Natural killer cell treated with Interleukin-12 subunit alpha and Interleukin-12 subunit beta and Interleukin-15 and Interleukin-18, amount 100 ng/mL, for 72 hours (primary cell): ENCODE measurements at regions not wholly inside any gene's neighbourhood (a gene's known extent, or its start where the extent isn't known, plus 50 kb on each side); places are given as distances from the start of the nearest gene placed in this dataset.

Experiments
- ATAC-seq, 2 donors: fragments of 150-1000 bp; cut with Tn5 transposase in 1 of 2; sonication (Bioruptor Pico), chemical (Tn5 transposase) in 1 of 2; 2 replicates each; pipeline ENCODE4 v1.10.0; 2021
- DNase-seq: peaks from one replicate; pipeline ENCODE4 v3.0.0; 2022; ENCODE audit warnings: low spot score
- H3K27ac Mint-ChIP-seq, 2 donors: 1 replicate in 1 of 2; 2 replicates in 1 of 2; pipeline ENCODE4 v1.8.0; 2022; ENCODE audit warnings: mixed read lengths in 2 of 2, mild to moderate bottlenecking in 1 of 2, moderate library complexity in 1 of 2
- H3K27me3 Mint-ChIP-seq, 2 donors: 1 replicate in 1 of 2; 2 replicates in 1 of 2; pipeline ENCODE4 v1.8.0; 2022; ENCODE audit warnings: mixed read lengths in 2 of 2
- H3K36me3 Mint-ChIP-seq: one replicate; pipeline ENCODE4 v1.8.0; 2022; ENCODE audit warnings: mixed read lengths
- H3K4me1 Mint-ChIP-seq, 2 donors: 1 replicate in 1 of 2; 2 replicates in 1 of 2; pipeline ENCODE4 v1.8.0; 2022; ENCODE audit warnings: low read depth in 2 of 2, mixed read lengths in 2 of 2, mild to moderate bottlenecking in 1 of 2
- H3K4me3 Mint-ChIP-seq: one replicate; pipeline ENCODE4 v1.8.0; 2022; ENCODE audit warnings: mixed read lengths
- H3K9me3 Mint-ChIP-seq: 2 replicates; pipeline ENCODE4 v1.8.0; 2022; ENCODE audit warnings: mixed read lengths

GRCh38 chr2:81078631-81079030 is 774.1 kb upstream of the LRRTM1 start:
- Mint-ChIP-seq H3K4me3 (no peak overlapping the region), H3K27me3 (no peaks in the 10 kb centered on the region), H3K27ac (no peak overlapping the region), H3K36me3 (peaks cover 4% of the 10 kb centered on the region), H3K4me1 (no peaks in the 10 kb centered on the region), H3K9me3 (peaks cover 19% of the 10 kb centered on the region)
- ATAC-seq (no peak), DNase-seq (no peak)

GRCh38 chr2:81078102-81078501 is 773.5 kb upstream of the LRRTM1 start:
- no peak for DNase-seq
- Mint-ChIP-seq H3K9me3 (peaks cover 19% of the 10 kb centered on the region), H3K36me3 (peaks cover 4% of the 10 kb centered on the region), H3K4me1 (no peaks in the 10 kb centered on the region), H3K27me3 (no peaks in the 10 kb centered on the region), H3K27ac (no peak overlapping the region), H3K4me3 (no peak overlapping the region)
- ATAC-seq = no peak

- no peak for DNase-seq
- no peak for ATAC-seq
- Mint-ChIP-seq H3K27me3 (no peaks in the 10 kb centered on the region), H3K4me3 (no peak overlapping the region), H3K4me1 (no peaks in the 10 kb centered on the region), H3K27ac (no peak overlapping the region), H3K9me3 (peaks cover 22% of the 10 kb centered on the region), H3K36me3 (peaks cover 4% of the 10 kb centered on the region)
Measured at GRCh38 chr2:81077396-81077795, 772.8 kb upstream of the LRRTM1 start.

GRCh38 chr2:81073412-81073811 is 768.9 kb upstream of the LRRTM1 start:
- Mint-ChIP-seq H3K4me1 (no peaks in the 10 kb centered on the region), H3K4me3 (no peak overlapping the region), H3K27me3 (no peaks in the 10 kb centered on the region), H3K36me3 (no peaks in the 10 kb centered on the region), H3K9me3 (peaks cover 14% of the 10 kb centered on the region), H3K27ac (no peak overlapping the region)
- ATAC-seq (no peak), DNase-seq (no peak)

- Mint-ChIP-seq H3K9me3 (peaks cover 17% of the 10 kb centered on the region), H3K36me3 (peaks cover 6% of the 10 kb centered on the region), H3K27me3 (no peaks in the 10 kb centered on the region), H3K27ac (no peak overlapping the region), H3K4me1 (no peaks in the 10 kb centered on the region), H3K4me3 (no peak overlapping the region)
- ATAC-seq (no peak), DNase-seq (no peak)
Measured at GRCh38 chr2:81068144-81068543, 763.6 kb upstream of the LRRTM1 start.

GRCh38 chr2:81061016-81061415 is 756.5 kb upstream of the LRRTM1 start:
- H3K27me3 Mint-ChIP-seq = no peaks in the 10 kb centered on the region
- ATAC-seq (no peak), DNase-seq (no peak)
- peaks cover 13% of the 10 kb centered on the region for H3K9me3 Mint-ChIP-seq
- peaks cover 6% of the 10 kb centered on the region for H3K36me3 Mint-ChIP-seq
- no peaks in the 10 kb centered on the region for H3K4me1 Mint-ChIP-seq
- H3K4me3 Mint-ChIP-seq = no peak overlapping the region
- no peak overlapping the region for H3K27ac Mint-ChIP-seq

- Mint-ChIP-seq H3K27me3 (no peaks in the 10 kb centered on the region), H3K4me3 (no peak overlapping the region), H3K4me1 (no peaks in the 10 kb centered on the region), H3K36me3 (peaks cover 16% of the 10 kb centered on the region), H3K27ac (no peak overlapping the region), H3K9me3 (peaks cover 31% of the 10 kb centered on the region)
- no peak for ATAC-seq
- DNase-seq = no peak
Measured at GRCh38 chr2:81050580-81051095, 746.1 kb upstream of the LRRTM1 start.

- DNase-seq = no peak
- ATAC-seq = no peak
- H3K9me3 Mint-ChIP-seq = peaks cover 21% of the 10 kb centered on the region
- no peaks in the 10 kb centered on the region for H3K27me3 Mint-ChIP-seq
- H3K36me3 Mint-ChIP-seq = peaks cover 1% of the 10 kb centered on the region
- no peaks in the 10 kb centered on the region for H3K4me1 Mint-ChIP-seq
- H3K4me3 Mint-ChIP-seq = no peak overlapping the region
- no peak overlapping the region for H3K27ac Mint-ChIP-seq
Measured at GRCh38 chr2:81043681-81044080, 739.1 kb upstream of the LRRTM1 start.

GRCh38 chr2:81007104-81007503 is 702.6 kb upstream of the LRRTM1 start:
- Mint-ChIP-seq H3K27ac (no peak overlapping the region), H3K9me3 (peaks cover 10% of the 10 kb centered on the region), H3K4me3 (no peak overlapping the region), H3K36me3 (peaks cover 6% of the 10 kb centered on the region), H3K27me3 (no peaks in the 10 kb centered on the region), H3K4me1 (no peaks in the 10 kb centered on the region)
- ATAC-seq = no peak
- DNase-seq = no peak

GRCh38 chr2:81002906-81003305 is 698.4 kb upstream of the LRRTM1 start:
- Mint-ChIP-seq H3K27me3 (no peaks in the 10 kb centered on the region), H3K4me1 (no peaks in the 10 kb centered on the region), H3K9me3 (peaks cover 19% of the 10 kb centered on the region)

GRCh38 chr2:80987466-80987865 is 682.9 kb upstream of the LRRTM1 start:
- Mint-ChIP-seq H3K27ac (no peak overlapping the region), H3K4me1 (no peaks in the 10 kb centered on the region), H3K27me3 (no peaks in the 10 kb centered on the region), H3K36me3 (no peaks in the 10 kb centered on the region), H3K4me3 (no peak overlapping the region), H3K9me3 (peaks cover 30% of the 10 kb centered on the region)
- ATAC-seq (no peak), DNase-seq (no peak)

More at GRCh38 chr2:81002906-81003305, 698.4 kb upstream of the LRRTM1 start:
- DNase-seq (no peak), ATAC-seq (no peak)
- H3K36me3 Mint-ChIP-seq = peaks cover 6% of the 10 kb centered on the region
- no peak overlapping the region for H3K27ac Mint-ChIP-seq
- no peak overlapping the region for H3K4me3 Mint-ChIP-seq

- Mint-ChIP-seq H3K4me1 (no peaks in the 10 kb centered on the region), H3K27ac (no peak overlapping the region), H3K27me3 (no peaks in the 10 kb centered on the region), H3K4me3 (no peak overlapping the region), H3K9me3 (peaks cover 38% of the 10 kb centered on the region), H3K36me3 (peaks cover 26% of the 10 kb centered on the region)
- DNase-seq = no peak
- ATAC-seq = no peak
Measured at GRCh38 chr2:80969900-80970299, 665.3 kb upstream of the LRRTM1 start.

- ATAC-seq = no peak
- Mint-ChIP-seq H3K4me1 (no peaks in the 10 kb centered on the region), H3K36me3 (peaks cover 31% of the 10 kb centered on the region), H3K27me3 (no peaks in the 10 kb centered on the region), H3K4me3 (no peak overlapping the region), H3K27ac (no peak overlapping the region), H3K9me3 (peaks cover 37% of the 10 kb centered on the region)
- no peak for DNase-seq
Measured at GRCh38 chr2:80968450-80968849, 663.9 kb upstream of the LRRTM1 start.

GRCh38 chr2:80947601-80948130 is 643.1 kb upstream of the LRRTM1 start:
- H3K27me3 Mint-ChIP-seq = no peaks in the 10 kb centered on the region
- H3K36me3 Mint-ChIP-seq = peaks cover 5% of the 10 kb centered on the region
- no peaks in the 10 kb centered on the region for H3K4me1 Mint-ChIP-seq
- H3K4me3 Mint-ChIP-seq = no peak overlapping the region
- no peak for DNase-seq
- peaks cover 25% of the 10 kb centered on the region for H3K9me3 Mint-ChIP-seq
- no peak overlapping the region for H3K27ac Mint-ChIP-seq
- no peak for ATAC-seq

GRCh38 chr2:80943487-80943886 is 638.9 kb upstream of the LRRTM1 start:
- H3K9me3 Mint-ChIP-seq = peaks cover 14% of the 10 kb centered on the region
- H3K27me3 Mint-ChIP-seq = no peaks in the 10 kb centered on the region
- H3K4me3 Mint-ChIP-seq = no peak overlapping the region
- no peaks in the 10 kb centered on the region for H3K36me3 Mint-ChIP-seq
- H3K27ac Mint-ChIP-seq = no peak overlapping the region
- H3K4me1 Mint-ChIP-seq = no peaks in the 10 kb centered on the region
- no peak for DNase-seq
- ATAC-seq = no peak
